PC-3 (cell line): ENCODE measurements at regions not wholly inside any gene's neighbourhood (a gene's known extent, or its start where the extent isn't known, plus 50 kb on each side); places are given as distances from the start of the nearest gene placed in this dataset.

Experiments used
- ATAC-seq: fragments of 200-7000 bp; cut with Tn5 transposase; 2 replicates; pipeline ENCODE4 v1.9.1; 2020; ENCODE audit warnings: mild to moderate bottlenecking, moderate library complexity
- BruUV-seq: library from RNA; stranded (reverse); fragments of 400-500 nt; replicated peaks from 2 replicates; lab custom pipeline; 2021; lab: Mats Ljungman, UMichigan
- CTCF ChIA-PET: fragments of 300-600 bp; sonication (Branson Sonifier 250); formaldehyde crosslinking; loops from one replicate; lab custom pipeline; 2022; ENCODE audit warnings: antibody characterized with exemption; lab: Charles Lee
- POLR2A ChIA-PET: fragments of 300-600 bp; sonication (Branson Sonifier 250); formaldehyde crosslinking; loops from one replicate; lab custom pipeline; 2022; ENCODE audit warnings: antibody characterized with exemption; ENCODE audit not compliant: unreplicated experiment; lab: Charles Lee
- DNase-seq: peaks from one replicate; pipeline ENCODE4 v3.0.0-alpha.2; 2015
- H2AFZ ChIP-seq: fragments of 300-600 bp; sonication (generic); 2 replicates; pipeline ENCODE4 v1.6.0; 2016; ENCODE audit warnings: antibody characterized with exemption, low read length
- H3F3A ChIP-seq: fragments of 300-600 bp; sonication (generic); one replicate; pipeline ENCODE4 v1.6.0; 2017; ENCODE audit warnings: antibody characterized with exemption, low read length, control low read depth, mild to moderate bottlenecking; ENCODE audit not compliant: unreplicated experiment
- H3K27ac ChIP-seq: fragments of 300-600 bp; sonication (generic); 2 replicates; pipeline ENCODE4 v1.5.1; 2016; ENCODE audit warnings: mild to moderate bottlenecking, low read length
- H3K27me3 ChIP-seq: fragments of 300-600 bp; sonication (generic); 2 replicates; pipeline ENCODE4 v1.6.1; 2016; ENCODE audit warnings: low read length, mixed read lengths
- H3K36me3 ChIP-seq: fragments of 300-600 bp; sonication (generic); 2 replicates; pipeline ENCODE4 v1.6.1; 2016; ENCODE audit warnings: low read depth, mixed run types, low read length, mixed read lengths
- H3K4me1 ChIP-seq: fragments of 300-600 bp; sonication (generic); 2 replicates; pipeline ENCODE4 v1.5.1; 2016; ENCODE audit warnings: low read length; ENCODE audit not compliant: insufficient read depth
- H3K4me2 ChIP-seq: fragments of 300-600 bp; sonication (generic); 2 replicates; pipeline ENCODE4 v1.6.0; 2016; ENCODE audit warnings: low read length
- H3K4me3 ChIP-seq: fragments of 300-600 bp; sonication (generic); 2 replicates; pipeline ENCODE4 v1.5.1; 2016; ENCODE audit warnings: mild to moderate bottlenecking, low read length, mixed read lengths
- H3K79me2 ChIP-seq: fragments of 300-600 bp; sonication (generic); 2 replicates; pipeline ENCODE4 v1.6.1; 2017; ENCODE audit warnings: low read length, mixed read lengths
- H3K9ac ChIP-seq: fragments of 300-600 bp; sonication (generic); 2 replicates; pipeline ENCODE4 v1.6.0; 2016; ENCODE audit warnings: mild to moderate bottlenecking, low read length
- H3K9me2 ChIP-seq: fragments of 300-600 bp; sonication (generic); replicated peaks from 2 replicates; pipeline ENCODE4 v1.6.1; 2016; ENCODE audit warnings: mixed run types, low read length, mixed read lengths
- H3K9me3 ChIP-seq: fragments of 300-600 bp; sonication (generic); 2 replicates; pipeline ENCODE4 v1.6.1; 2016; ENCODE audit warnings: low read length, mixed read lengths
- H4K20me1 ChIP-seq: fragments of 300-600 bp; sonication (generic); 2 replicates; pipeline ENCODE4 v1.6.1; 2016; ENCODE audit warnings: low read length, mixed read lengths
- EZH2 ChIP-seq: fragments of 300-600 bp; sonication (generic); IDR thresholded peaks from one replicate; pipeline ENCODE4 v1.6.1; 2017; ENCODE audit warnings: antibody characterized with exemption, mild to moderate bottlenecking, low read length; ENCODE audit not compliant: unreplicated experiment
- EZH2phosphoT487 ChIP-seq: fragments of 300-600 bp; sonication (generic); IDR thresholded peaks from 2 replicates; pipeline ENCODE4 v1.6.1; 2018; ENCODE audit warnings: mild to moderate bottlenecking, antibody characterized with exemption, low read length, borderline replicate concordance
- intact Hi-C: fragments of 100-400 bp; cut with micrococcal nuclease; formaldehyde crosslinking; loops from 2 replicates; pipeline ENCODE4 v1.9.0; 2023
- TF ChIP-seq, protein P1 (sequence below): fragments of 300-600 bp; sonication (generic); conservative IDR thresholded peaks from 2 replicates; pipeline ENCODE4 v1.5.1; 2017; ENCODE audit warnings: antibody characterized with exemption, low read depth, mild to moderate bottlenecking, low read length

- CTCF ChIA-PET, result no interaction called here
- no peaks in the 10 kb centered on the region for H3K36me3 ChIP-seq
- BruUV-seq, result no TSS peak
Measured at GRCh38 chr10:111579473-111579872, 502.6 kb downstream of the ADRA2A start.

DNA sequence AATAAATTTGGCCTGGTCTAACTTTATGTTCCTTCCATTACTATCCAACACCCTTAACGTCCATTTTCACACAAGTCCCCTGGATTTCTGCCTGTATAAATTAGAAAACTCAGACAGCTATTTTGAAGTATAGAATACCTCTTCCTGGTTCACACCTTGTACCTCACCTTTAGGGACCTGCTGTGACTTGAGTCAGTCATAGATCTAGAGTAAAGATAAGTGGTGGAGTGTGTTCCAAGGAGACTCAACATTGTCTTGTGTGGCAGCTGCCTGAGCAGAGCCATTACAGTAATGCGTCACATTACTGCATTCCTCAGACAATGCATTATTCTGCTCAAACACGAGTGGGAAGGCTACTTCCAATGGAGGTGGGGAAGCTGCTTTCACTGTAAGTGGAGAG is 513.9 kb downstream of the ADRA2A start:
- BruUV-seq, result no TSS peak
- CTCF ChIA-PET, result no interaction called here

More at GRCh38 chr10:111579473-111579872, 502.6 kb downstream of the ADRA2A start:
- H3K9me2 ChIP-seq, result no peaks in the 10 kb centered on the region
- no peaks in the 10 kb centered on the region for H3K9me3 ChIP-seq
- no peak overlapping the region for H3K4me3 ChIP-seq
- no peak overlapping the region for H3K9ac ChIP-seq
- no peaks in the 10 kb centered on the region for H3K27me3 ChIP-seq
- H3K79me2 ChIP-seq, result no peaks in the 10 kb centered on the region
- TF ChIP-seq, protein P1, sequence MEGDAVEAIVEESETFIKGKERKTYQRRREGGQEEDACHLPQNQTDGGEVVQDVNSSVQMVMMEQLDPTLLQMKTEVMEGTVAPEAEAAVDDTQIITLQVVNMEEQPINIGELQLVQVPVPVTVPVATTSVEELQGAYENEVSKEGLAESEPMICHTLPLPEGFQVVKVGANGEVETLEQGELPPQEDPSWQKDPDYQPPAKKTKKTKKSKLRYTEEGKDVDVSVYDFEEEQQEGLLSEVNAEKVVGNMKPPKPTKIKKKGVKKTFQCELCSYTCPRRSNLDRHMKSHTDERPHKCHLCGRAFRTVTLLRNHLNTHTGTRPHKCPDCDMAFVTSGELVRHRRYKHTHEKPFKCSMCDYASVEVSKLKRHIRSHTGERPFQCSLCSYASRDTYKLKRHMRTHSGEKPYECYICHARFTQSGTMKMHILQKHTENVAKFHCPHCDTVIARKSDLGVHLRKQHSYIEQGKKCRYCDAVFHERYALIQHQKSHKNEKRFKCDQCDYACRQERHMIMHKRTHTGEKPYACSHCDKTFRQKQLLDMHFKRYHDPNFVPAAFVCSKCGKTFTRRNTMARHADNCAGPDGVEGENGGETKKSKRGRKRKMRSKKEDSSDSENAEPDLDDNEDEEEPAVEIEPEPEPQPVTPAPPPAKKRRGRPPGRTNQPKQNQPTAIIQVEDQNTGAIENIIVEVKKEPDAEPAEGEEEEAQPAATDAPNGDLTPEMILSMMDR, result no peak
- TF ChIP-seq EZH2phosphoT487 (no peak), EZH2 (no peak)
- no peak for ATAC-seq
- H3K27ac ChIP-seq, result no peak overlapping the region
- no peaks in the 10 kb centered on the region for H3F3A ChIP-seq
- intact Hi-C loops, result no loop called here
- DNase-seq, result no peak
- no peaks in the 10 kb centered on the region for H4K20me1 ChIP-seq
- H3K4me2 ChIP-seq, result no peak overlapping the region
- no peaks in the 10 kb centered on the region for H3K4me1 ChIP-seq
- H2AFZ ChIP-seq, result no peak overlapping the region
- POLR2A ChIA-PET, result no interaction called here

DNA sequence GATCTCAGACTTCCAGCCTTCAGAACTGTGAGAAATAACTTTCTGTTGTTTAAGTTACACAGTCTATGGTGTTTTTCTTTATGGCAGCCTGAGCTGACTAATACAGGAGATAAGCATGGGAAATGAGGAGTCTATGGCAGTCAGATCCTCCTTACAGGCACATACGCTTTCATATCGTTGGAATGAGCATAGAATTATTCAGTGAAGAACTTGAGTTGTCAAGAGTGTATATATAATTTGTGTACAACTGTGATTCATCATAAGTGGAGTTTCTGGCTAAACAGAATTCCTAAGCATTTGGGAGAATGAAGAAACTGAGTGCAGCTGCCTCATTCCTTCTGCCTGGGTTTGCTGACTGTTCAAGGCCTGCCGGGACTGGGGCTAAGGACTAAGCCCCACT is 516.7 kb downstream of the ADRA2A start:
- H3K4me1 ChIP-seq, result no peaks in the 10 kb centered on the region
- no peak overlapping the region for H2AFZ ChIP-seq
- TF ChIP-seq EZH2phosphoT487 (no peak), EZH2 (no peak)
- TF ChIP-seq, protein P1, result no peak
- no peaks in the 10 kb centered on the region for H3K79me2 ChIP-seq
- no peaks in the 10 kb centered on the region for H3K9me3 ChIP-seq
- H3K36me3 ChIP-seq, result no peaks in the 10 kb centered on the region
- no peak overlapping the region for H3K27ac ChIP-seq
- ATAC-seq (no peak), DNase-seq (no peak)
- POLR2A ChIA-PET, result no interaction called here
- CTCF ChIA-PET, result no interaction called here
- H3F3A ChIP-seq, result no peaks in the 10 kb centered on the region
- H3K9me2 ChIP-seq, result no peaks in the 10 kb centered on the region
- no peaks in the 10 kb centered on the region for H3K27me3 ChIP-seq
- no peak overlapping the region for H3K4me2 ChIP-seq
- H3K4me3 ChIP-seq, result no peak overlapping the region
- no TSS peak for BruUV-seq
- H4K20me1 ChIP-seq, result no peaks in the 10 kb centered on the region
- no peak overlapping the region for H3K9ac ChIP-seq
- intact Hi-C loops, result no loop called here

More for the DNA sequence above, 513.9 kb downstream of the ADRA2A start:
- intact Hi-C loops, result no loop called here
- no peak overlapping the region for H3K9ac ChIP-seq
- no peak for DNase-seq
- no peak overlapping the region for H3K4me2 ChIP-seq
- no peaks in the 10 kb centered on the region for H3K79me2 ChIP-seq
- no peaks in the 10 kb centered on the region for H3K9me3 ChIP-seq
- H3K36me3 ChIP-seq, result no peaks in the 10 kb centered on the region
- POLR2A ChIA-PET, result no interaction called here
- no peaks in the 10 kb centered on the region for H4K20me1 ChIP-seq
- H3F3A ChIP-seq, result no peaks in the 10 kb centered on the region
- H3K9me2 ChIP-seq, result no peaks in the 10 kb centered on the region
- H3K4me3 ChIP-seq, result no peak overlapping the region
- H3K27me3 ChIP-seq, result no peaks in the 10 kb centered on the region
- H2AFZ ChIP-seq, result no peak overlapping the region
- no peak for ATAC-seq
- no peaks in the 10 kb centered on the region for H3K4me1 ChIP-seq
- TF ChIP-seq EZH2 (no peak), EZH2phosphoT487 (no peak)
- TF ChIP-seq, protein P1, result no peak
- no peak overlapping the region for H3K27ac ChIP-seq
